ENCODE measurements at regions not wholly inside any gene's neighbourhood (a gene's known extent, or its start where the extent isn't known, plus 50 kb on each side); places are given as distances from the start of the nearest gene placed in this dataset.

GRCh38 chr10:21413268-21413667, 112.2 kb downstream of the SKIDA1 start:
- H3K4me3 Mint-ChIP-seq (ENCODE audit: unreplicated experiment), result no peak overlapping the region
- H3K27ac Mint-ChIP-seq (ENCODE audit: low read depth, unreplicated experiment), result no peak overlapping the region
- no peaks in the 10 kb centered on the region for H3K4me1 Mint-ChIP-seq (ENCODE audit: insufficient read depth, unreplicated experiment)
- TF ChIP-seq CTCF (IDR thresholded peaks at IDR 0.05; ENCODE audit: unreplicated experiment), result no peak
- ChIA-PET POLR2A (no interaction called here), CTCF (interaction anchor here (1.1 kb wide), 1 partner anchor 10 kb away, joined by 3 read pairs; no protein-coding TSS in a partner anchor)
- BruUV-seq (replicated peaks), result no TSS peak
- no peaks in the 10 kb centered on the region for H3K9me3 Mint-ChIP-seq (ENCODE audit: unreplicated experiment)
- no peaks in the 10 kb centered on the region for H3K36me3 Mint-ChIP-seq (ENCODE audit: insufficient read depth, unreplicated experiment)
- no peaks in the 10 kb centered on the region for H3K27me3 Mint-ChIP-seq (ENCODE audit: insufficient read depth, unreplicated experiment)
- no peak for DNase-seq (ENCODE audit: unreplicated experiment)
- intact Hi-C loops (cut with micrococcal nuclease), result no loop called here

- no peaks in the 10 kb centered on the region for H3K27me3 Mint-ChIP-seq (ENCODE audit: insufficient read depth, unreplicated experiment)
- CTCF ChIA-PET, result interaction anchor here (0.7 kb wide), 1 partner anchor 553 kb away, joined by 3 read pairs; no protein-coding TSS in a partner anchor
- peaks cover 26% of the 10 kb centered on the region for H3K4me1 Mint-ChIP-seq (ENCODE audit: insufficient read depth, unreplicated experiment)
- peak overlapping the region; percentile 36 for H3K27ac Mint-ChIP-seq (ENCODE audit: low read depth, unreplicated experiment)
- peaks cover 1% of the 10 kb centered on the region for H3K36me3 Mint-ChIP-seq (ENCODE audit: insufficient read depth, unreplicated experiment)
- TF ChIP-seq CTCF (IDR thresholded peaks at IDR 0.05; ENCODE audit: unreplicated experiment), result no peak
- intact Hi-C loops (cut with micrococcal nuclease), result no loop called here
- POLR2A ChIA-PET, result interaction anchor here (0.7 to 1.0 kb wide), 2 partner anchors 15 to 236 kb away, joined by 3 read pairs; no protein-coding TSS in a partner anchor
- H3K9me3 Mint-ChIP-seq (ENCODE audit: unreplicated experiment), result no peaks in the 10 kb centered on the region
- DNase-seq (ENCODE audit: unreplicated experiment), result no peak
- BruUV-seq (replicated peaks), result no TSS peak
- H3K4me3 Mint-ChIP-seq (ENCODE audit: unreplicated experiment), result no peak overlapping the region
Measured at GRCh38 chr10:21406595-21407193, 118.8 kb downstream of the SKIDA1 start.

GRCh38 chr10:21405981-21406380, 119.5 kb downstream of the SKIDA1 start:
- H3K9me3 Mint-ChIP-seq (ENCODE audit: unreplicated experiment), result no peaks in the 10 kb centered on the region
- H3K4me1 Mint-ChIP-seq (ENCODE audit: insufficient read depth, unreplicated experiment), result peaks cover 31% of the 10 kb centered on the region
- POLR2A ChIA-PET, result interaction anchor here (0.7 to 1.0 kb wide), 2 partner anchors 14 to 237 kb away, joined by 3 read pairs; no protein-coding TSS in a partner anchor
- DNase-seq (ENCODE audit: unreplicated experiment), result no peak
- intact Hi-C loops (cut with micrococcal nuclease), result no loop called here
- CTCF ChIA-PET, result interaction anchor here (0.6 to 0.7 kb wide), 2 partner anchors 82 to 553 kb away, joined by 3 read pairs; no protein-coding TSS in a partner anchor
- H3K36me3 Mint-ChIP-seq (ENCODE audit: insufficient read depth, unreplicated experiment), result peaks cover 5% of the 10 kb centered on the region
- H3K27me3 Mint-ChIP-seq (ENCODE audit: insufficient read depth, unreplicated experiment), result no peaks in the 10 kb centered on the region
- H3K27ac Mint-ChIP-seq (ENCODE audit: low read depth, unreplicated experiment), result peak overlapping the region; percentile 36
- BruUV-seq (replicated peaks), result no TSS peak
- no peak for TF ChIP-seq CTCF (IDR thresholded peaks at IDR 0.05; ENCODE audit: unreplicated experiment)
- no peak overlapping the region for H3K4me3 Mint-ChIP-seq (ENCODE audit: unreplicated experiment)

GRCh38 chr10:21403256-21404015, 122.0 kb downstream of the SKIDA1 start:
- H3K36me3 Mint-ChIP-seq (ENCODE audit: insufficient read depth, unreplicated experiment), result peaks cover 5% of the 10 kb centered on the region
- no peak overlapping the region for H3K27ac Mint-ChIP-seq (ENCODE audit: low read depth, unreplicated experiment)
- no peak for DNase-seq (ENCODE audit: unreplicated experiment)
- POLR2A ChIA-PET, result interaction anchor here (1.0 to 1.7 kb wide), 2 partner anchors 21 to 28 kb away, joined by 3 to 5 read pairs; no protein-coding TSS in a partner anchor
- no peaks in the 10 kb centered on the region for H3K9me3 Mint-ChIP-seq (ENCODE audit: unreplicated experiment)
- peaks cover 42% of the 10 kb centered on the region for H3K4me1 Mint-ChIP-seq (ENCODE audit: insufficient read depth, unreplicated experiment)
- no peaks in the 10 kb centered on the region for H3K27me3 Mint-ChIP-seq (ENCODE audit: insufficient read depth, unreplicated experiment)
- no peak for TF ChIP-seq CTCF (IDR thresholded peaks at IDR 0.05; ENCODE audit: unreplicated experiment)
- H3K4me3 Mint-ChIP-seq (ENCODE audit: unreplicated experiment), result no peak overlapping the region
- BruUV-seq (replicated peaks), result no TSS peak
- CTCF ChIA-PET, result interaction anchor here (0.5 kb wide), 1 partner anchor 850 kb away, joined by 4 read pairs; no protein-coding TSS in a partner anchor
- intact Hi-C loops (cut with micrococcal nuclease), result no loop called here

Measured in MCF 10A (cell line).